Astrocyte of the cerebellum (primary cell): ENCODE measurements at regions not wholly inside any gene's neighbourhood (a gene's known extent, or its start where the extent isn't known, plus 50 kb on each side); places are given as distances from the start of the nearest gene placed in this dataset.

Experiments used
- DNase-seq: peaks from one replicate; pipeline ENCODE4 v3.0.0-alpha.2; 2011; ENCODE audit warnings: low read depth
- H3K4me3 ChIP-seq: 2 replicates; pipeline ENCODE4 v1.5.1; 2011; ENCODE audit warnings: mild to moderate bottlenecking, low read depth, low read length, moderate library complexity
- in situ Hi-C: cut with HindIII; loops from 2 replicates; pipeline ENCODE4 v1.10.0; 2017; ENCODE audit warnings: low sequenced_read_pairs
- TF ChIP-seq, protein P1 (sequence below): IDR thresholded peaks from 2 replicates; pipeline ENCODE4 v1.5.1; 2012; ENCODE audit warnings: low read length, low read depth, moderate library complexity, mild to moderate bottlenecking; ENCODE audit errors: missing control alignments

DNA sequence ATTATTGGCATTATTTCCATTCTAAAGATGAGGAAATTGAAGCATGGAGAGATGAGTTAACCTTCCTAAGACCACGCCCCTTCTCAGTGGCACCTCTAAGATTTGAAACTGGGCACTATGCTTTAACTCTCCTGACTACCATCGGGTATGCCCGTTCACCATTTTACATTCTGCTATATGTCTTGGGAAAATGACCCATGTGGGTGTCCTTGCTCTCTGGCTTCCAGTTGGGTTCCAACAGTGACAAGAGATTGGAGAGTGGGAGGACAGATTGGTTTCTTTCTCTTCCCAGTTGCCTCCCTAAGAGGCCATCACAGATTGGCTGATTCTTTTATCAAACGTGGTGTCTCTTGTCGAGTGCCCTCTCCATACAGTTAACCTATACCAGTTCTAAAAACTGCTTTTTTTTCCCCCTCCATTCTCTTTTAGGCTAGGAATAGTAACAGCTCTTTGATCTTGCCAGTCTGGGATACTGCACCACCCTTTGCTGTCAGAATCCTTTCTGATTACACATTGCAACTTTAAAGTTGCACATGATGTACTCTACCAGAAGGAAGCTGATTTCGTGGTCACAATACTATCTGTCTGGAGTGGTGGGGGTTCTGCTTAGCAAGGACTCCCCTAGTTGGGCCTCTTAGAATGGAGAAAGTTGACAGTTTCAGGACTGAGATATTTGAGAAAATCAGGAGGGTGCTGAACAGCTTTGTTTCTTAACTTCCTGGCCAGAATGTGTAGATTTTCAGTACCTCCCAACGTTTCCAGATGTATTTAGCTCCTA lies 88.0 kb upstream of the ELOVL5 start:
- TF ChIP-seq, protein P1, sequence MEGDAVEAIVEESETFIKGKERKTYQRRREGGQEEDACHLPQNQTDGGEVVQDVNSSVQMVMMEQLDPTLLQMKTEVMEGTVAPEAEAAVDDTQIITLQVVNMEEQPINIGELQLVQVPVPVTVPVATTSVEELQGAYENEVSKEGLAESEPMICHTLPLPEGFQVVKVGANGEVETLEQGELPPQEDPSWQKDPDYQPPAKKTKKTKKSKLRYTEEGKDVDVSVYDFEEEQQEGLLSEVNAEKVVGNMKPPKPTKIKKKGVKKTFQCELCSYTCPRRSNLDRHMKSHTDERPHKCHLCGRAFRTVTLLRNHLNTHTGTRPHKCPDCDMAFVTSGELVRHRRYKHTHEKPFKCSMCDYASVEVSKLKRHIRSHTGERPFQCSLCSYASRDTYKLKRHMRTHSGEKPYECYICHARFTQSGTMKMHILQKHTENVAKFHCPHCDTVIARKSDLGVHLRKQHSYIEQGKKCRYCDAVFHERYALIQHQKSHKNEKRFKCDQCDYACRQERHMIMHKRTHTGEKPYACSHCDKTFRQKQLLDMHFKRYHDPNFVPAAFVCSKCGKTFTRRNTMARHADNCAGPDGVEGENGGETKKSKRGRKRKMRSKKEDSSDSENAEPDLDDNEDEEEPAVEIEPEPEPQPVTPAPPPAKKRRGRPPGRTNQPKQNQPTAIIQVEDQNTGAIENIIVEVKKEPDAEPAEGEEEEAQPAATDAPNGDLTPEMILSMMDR: no peak
- no peak for DNase-seq
- in situ Hi-C loops: no loop called here
- H3K4me3 ChIP-seq: no peak overlapping the region

DNA sequence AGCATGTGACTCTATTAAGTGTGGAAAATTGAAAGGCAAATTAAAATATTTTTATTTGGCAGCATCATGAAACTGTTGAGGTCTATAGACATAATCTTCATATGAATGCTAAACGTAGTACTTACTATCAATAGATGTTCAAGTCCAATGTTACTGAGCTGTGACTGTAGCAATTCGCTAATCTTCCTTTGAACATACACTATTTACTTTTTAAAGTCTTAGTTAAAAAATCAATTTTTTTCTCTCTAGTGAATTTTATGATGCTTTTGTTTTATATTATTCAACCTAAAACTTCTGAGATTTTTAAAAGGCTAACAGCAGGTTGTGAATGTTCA lies 85.2 kb upstream of the ELOVL5 start:
- no peak overlapping the region for H3K4me3 ChIP-seq
- TF ChIP-seq, protein P1: no peak
- in situ Hi-C loops: no loop called here
- no peak for DNase-seq

DNA sequence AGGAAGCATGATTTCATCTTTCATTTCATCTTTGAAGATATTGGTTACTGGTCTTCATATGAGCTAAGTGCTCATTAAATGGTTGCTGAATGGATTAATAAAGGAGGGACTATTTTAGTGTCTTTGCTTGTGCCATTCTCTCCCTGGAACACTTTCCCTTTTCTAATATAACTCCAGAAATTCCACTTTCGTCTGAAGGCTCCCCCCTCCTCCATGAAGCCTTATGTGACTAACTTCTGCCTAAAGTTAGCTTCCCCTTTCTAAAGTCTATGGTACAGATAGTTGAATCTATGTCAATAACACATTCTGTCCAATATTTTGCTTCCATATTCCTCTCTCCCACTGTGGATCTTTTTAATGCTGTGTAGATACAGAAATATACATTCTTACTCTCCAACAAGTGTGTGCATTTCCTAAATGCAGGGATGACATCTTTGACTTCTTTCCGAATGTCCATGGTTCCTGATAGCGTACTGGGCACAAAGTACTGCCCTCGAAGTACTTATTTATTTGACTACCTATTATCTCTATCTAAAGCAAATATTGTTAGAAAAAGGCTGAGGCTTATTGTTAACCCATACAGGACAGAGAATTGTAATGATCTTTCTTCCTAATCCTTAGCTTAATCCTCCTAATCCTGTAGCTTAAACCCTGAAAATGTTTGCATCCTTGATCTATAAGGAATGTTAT lies 84.7 kb upstream of the ELOVL5 start:
- TF ChIP-seq, protein P1: no peak
- no peak overlapping the region for H3K4me3 ChIP-seq
- in situ Hi-C loops: no loop called here
- no peak for DNase-seq

DNA sequence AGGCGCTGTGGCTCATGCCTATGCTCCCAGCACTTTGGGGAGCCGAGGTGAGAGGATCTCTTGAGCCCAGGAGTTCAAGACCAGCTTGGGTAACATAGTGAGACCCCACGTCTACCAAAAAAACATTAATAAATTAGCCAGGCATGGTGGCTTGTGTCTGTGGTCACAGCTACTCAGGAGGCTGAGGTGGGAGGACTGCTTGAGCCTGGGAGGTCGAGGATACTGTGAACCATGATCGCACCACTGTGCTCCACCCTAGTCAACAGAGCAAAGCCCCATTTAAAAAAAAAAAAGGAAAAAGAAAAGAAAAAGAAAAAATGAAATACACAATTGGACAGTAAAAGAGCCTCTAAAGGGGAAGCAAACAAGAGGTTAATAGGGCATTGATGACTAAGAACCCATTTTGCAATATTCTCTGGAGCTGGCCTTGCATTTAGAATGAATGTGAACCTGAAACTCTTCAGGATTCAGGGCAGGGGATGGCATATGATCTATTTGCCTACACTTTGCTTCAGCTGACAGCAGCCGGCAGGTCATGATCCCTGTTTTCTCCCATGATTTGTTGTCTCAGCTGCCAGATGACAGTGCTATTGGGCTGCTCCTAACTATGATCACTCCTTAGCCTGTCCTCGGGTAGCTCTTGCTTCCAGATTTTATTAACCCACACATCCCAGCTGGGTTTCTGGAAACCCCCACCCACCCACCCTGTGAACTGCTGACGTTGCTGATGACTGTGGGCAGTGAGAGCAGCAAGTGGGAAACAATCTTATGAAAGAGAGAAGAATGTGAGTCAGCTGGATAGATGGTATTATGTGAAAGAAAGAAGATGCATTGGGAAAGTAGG lies 83.8 kb upstream of the ELOVL5 start:
- DNase-seq: no peak
- no peak overlapping the region for H3K4me3 ChIP-seq
- in situ Hi-C loops: no loop called here
- TF ChIP-seq, protein P1: no peak

DNA sequence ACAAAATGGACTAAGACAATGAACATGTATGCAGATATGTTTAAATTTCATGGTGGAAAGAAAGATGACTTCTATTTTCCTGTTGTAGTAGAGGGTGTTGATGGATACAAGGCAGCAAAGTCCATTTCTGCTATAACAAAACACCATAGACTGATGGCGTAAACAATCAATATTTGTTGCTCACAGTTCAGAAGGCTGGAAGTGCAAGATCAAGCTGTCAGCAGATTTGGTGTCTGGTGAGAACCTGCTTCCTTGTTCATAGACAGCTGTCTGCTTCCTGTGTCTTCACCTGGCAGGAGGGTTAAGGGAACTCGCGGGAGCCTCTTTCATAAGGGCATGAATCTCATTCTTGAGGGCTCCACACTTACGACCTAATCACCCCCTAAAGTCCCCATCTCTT lies 83.0 kb upstream of the ELOVL5 start:
- no peak for DNase-seq
- in situ Hi-C loops: no loop called here
- TF ChIP-seq, protein P1: no peak
- H3K4me3 ChIP-seq: no peak overlapping the region

- H3K4me3 ChIP-seq: no peak overlapping the region
- TF ChIP-seq, protein P1: no peak
- in situ Hi-C loops: no loop called here
- no peak for DNase-seq
Measured at GRCh38 chr6:53429401-53429800, 80.7 kb upstream of the ELOVL5 start.
